GM18858 (cell line): ENCODE measurements at regions not wholly inside any gene's neighbourhood (a gene's known extent, or its start where the extent isn't known, plus 50 kb on each side); places are given as distances from the start of the nearest gene placed in this dataset.
"Not testable (repeated sequence)": the region's sequence is repeated elsewhere in the genome, so short reads cannot be mapped to it uniquely, and the experiment has no call there.

Experiments used
- ATAC-seq: cut with Tn5 transposase; IDR thresholded peaks from one replicate; pipeline ENCODE4 v1.9.1; 2021; ENCODE audit not compliant: unreplicated experiment

DNA sequence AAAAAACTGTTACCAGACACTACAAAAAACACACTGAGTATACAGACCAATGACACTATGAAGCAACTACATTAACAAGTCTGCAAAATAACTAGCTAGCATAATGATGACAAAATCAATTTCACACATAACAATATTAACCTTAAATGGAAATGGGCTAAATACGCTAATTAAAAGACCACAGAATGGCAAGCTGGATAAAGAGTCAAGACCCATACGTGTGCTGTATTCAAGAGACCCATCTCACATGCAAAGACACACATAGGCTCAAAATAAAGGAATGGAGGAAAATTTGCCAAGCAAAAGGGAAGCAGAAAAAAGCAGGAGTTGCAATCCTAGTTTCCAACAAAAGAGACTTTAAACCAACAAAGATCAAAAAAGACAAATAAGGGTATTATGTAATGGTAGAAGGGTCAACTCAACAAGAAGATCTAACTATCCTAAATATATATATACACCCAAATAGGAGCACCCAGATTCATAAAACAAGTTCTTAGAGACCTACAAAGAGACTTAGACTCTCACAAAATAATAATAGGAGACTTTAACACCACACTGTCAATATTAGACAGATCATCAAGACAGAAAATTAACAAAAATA lies 158.6 kb downstream of the ALDH8A1 start:
- ATAC-seq = not testable (repeated sequence)

GRCh38 chr6:134787261-134787877 lies 162.5 kb downstream of the ALDH8A1 start:
- no peak for ATAC-seq

DNA sequence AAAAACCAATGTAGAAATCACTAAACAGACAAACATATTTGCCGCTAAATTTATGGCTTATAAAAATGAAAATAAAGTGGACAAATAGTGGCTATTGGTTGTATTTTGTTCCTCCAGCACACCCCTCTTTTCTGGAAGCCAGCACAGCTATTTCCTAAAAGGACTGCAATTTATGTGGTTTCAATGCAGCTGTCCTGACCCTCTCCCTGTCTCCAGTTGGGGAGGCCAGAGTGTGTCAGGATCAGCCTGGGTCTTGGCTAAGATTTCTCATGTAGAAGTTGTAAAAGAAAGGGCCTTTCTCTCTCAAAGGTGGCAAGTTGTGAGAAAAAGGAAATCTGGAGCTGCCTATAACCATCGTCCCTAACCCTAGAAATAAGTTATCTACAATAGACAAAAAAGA lies 165.6 kb downstream of the ALDH8A1 start:
- ATAC-seq = no peak

GRCh38 chr6:134778431-134778830 lies 171.5 kb downstream of the ALDH8A1 start:
- ATAC-seq = no peak

- ATAC-seq = no peak
Observed at GRCh38 chr6:134774201-134774638, 175.7 kb downstream of the ALDH8A1 start.

DNA sequence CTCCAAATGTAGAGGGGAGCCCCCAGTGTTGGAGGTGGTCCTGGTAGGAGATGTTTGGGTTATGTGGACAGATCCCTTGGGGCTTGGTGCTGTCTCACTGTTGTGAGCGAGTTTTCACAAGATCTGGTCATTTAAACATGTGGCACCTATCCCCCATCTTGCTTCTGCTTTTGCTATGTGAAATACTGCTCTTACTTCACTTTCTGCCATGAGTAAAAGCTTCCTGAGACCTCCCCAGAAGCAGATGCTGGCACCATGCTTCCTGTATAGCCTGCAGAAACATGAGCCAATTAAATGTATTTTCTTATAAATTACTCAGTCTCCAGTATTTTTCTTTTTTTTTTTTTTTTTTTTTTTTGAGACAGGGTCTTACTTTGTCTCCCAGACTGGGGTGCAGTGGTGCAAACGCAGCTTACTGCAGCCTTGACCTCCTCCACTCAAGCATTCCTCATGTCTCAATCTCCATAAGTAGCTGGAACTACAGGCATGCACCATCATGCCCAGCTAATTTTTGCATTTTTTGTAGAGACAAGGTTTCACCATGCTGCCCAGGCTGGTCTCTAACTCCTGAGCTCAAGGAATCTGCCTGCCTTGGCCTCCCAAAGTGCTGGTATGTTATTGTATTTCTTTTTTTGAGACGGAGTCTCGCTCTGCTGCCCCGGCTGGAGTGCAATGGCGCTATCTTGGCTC lies 177.1 kb downstream of the ALDH8A1 start:
- no peak for ATAC-seq

DNA sequence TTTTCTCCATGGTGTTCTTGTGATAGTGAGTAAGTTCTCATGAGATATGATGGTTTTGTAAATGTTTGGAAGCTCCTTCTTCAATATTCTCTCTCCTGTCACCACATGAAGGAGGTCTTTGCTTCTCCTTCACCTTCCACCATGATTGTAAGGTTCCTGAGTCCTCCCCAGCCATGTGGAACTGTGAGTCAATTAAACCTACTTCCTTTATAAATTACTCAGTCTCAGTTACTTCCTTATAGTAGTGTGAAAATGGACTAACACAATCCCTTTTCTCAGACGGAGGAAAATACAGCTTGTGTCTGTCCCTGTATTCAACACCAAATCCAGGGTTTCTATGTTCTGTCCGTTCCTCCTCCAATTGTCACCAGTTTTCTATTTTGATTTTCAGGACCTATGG lies 181.0 kb downstream of the ALDH8A1 start:
- ATAC-seq = no peak

- no peak for ATAC-seq
Observed at GRCh38 chr6:134766497-134766896, 183.4 kb downstream of the ALDH8A1 start.

- no peak for ATAC-seq
Observed at GRCh38 chr6:134764741-134765140, 185.2 kb downstream of the ALDH8A1 start.

- not testable (repeated sequence) for ATAC-seq
Observed at GRCh38 chr6:134763575-134763974, 186.3 kb downstream of the ALDH8A1 start.

GRCh38 chr6:134758621-134759020 lies 191.3 kb downstream of the ALDH8A1 start:
- no peak for ATAC-seq

GRCh38 chr6:134757911-134758361 lies 192.0 kb downstream of the ALDH8A1 start:
- no peak for ATAC-seq

GRCh38 chr6:134756374-134757025 lies 193.4 kb downstream of the ALDH8A1 start:
- ATAC-seq = no peak

GRCh38 chr6:134754013-134754690 lies 195.7 kb downstream of the ALDH8A1 start:
- no peak for ATAC-seq

DNA sequence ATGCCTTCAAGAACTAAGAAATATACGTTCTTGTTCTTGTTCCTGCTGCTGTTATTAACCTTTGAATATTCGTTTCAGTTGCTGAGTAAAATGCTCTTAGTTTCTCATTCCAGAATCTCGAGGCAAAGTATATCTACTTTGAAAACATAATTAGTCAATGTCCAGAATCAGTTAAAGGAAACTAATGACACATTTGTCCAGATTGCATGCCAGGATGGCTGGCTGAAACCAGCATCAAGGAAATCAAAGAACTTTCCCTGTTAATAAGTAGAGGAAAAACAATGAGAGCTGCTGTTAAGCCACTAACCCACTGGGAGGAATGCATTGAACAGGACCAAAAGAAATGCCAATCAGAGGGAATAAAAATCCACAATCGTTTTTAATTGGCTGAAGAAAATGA lies 196.9 kb downstream of the ALDH8A1 start:
- ATAC-seq = no peak

DNA sequence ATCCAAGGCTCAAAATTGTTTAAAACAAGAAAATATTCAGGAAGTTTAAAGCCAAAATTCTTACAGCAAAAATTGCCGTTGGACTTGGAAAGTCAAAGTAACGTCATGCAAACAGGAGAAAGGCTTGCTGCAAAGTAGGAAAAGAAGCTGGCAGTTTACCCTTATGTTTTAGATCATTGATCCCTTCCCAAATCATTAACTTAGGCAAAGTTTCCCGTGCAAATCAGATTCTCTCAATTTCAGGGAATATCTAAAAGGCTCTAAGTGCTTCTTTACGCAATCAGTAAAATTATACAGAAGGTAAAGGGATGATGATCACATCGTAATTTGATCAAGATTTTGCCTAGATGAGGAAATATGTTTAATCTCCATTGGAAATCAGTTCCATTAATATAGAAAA lies 197.5 kb downstream of the ALDH8A1 start:
- no peak for ATAC-seq

- no peak for ATAC-seq
Observed at GRCh38 chr6:134750669-134751068, 199.2 kb downstream of the ALDH8A1 start.

DNA sequence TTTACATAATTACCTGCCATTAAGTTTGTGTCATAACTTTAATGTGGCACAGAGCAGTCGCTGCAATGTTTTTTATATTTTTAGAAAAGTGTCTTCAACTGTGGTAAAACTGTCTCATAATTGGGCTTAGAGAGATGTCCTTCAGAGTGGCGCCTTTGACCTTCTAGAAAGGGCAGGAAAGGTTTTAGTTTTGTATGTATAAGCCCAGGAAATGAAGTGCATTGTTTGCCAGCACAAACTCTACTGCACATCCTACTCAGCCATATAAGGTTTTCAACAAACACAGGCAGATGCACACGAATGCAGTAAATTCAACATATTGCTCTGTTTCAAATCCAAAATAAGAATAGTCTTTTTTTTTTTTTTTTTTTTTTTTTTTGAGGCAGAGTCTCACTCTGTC lies 201.4 kb downstream of the ALDH8A1 start:
- ATAC-seq = no peak

DNA sequence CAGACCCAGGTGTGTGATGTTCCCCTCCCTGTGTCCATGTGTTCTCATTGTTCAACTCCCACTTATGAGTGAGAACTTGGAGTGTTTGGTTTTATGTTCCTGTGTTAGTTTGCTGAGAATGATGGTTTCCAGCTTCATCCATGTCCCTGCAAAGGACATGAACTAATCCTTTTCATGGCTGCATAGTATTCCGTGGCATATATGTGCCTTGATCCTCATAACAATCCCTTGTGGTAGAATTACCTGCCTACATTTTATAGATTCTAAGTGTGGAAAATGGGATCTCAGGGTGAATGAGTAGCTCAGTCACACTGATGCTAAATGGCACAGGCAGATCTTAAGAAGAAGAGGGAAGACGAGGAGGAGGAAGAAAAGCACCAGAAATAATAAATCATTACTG lies 202.7 kb downstream of the ALDH8A1 start:
- not testable (repeated sequence) for ATAC-seq

GRCh38 chr6:134746140-134746539 lies 203.8 kb downstream of the ALDH8A1 start:
- ATAC-seq = no peak

- not testable (repeated sequence) for ATAC-seq
Observed at GRCh38 chr6:134745192-134745591, 204.7 kb downstream of the ALDH8A1 start.
